ENCODE measurements at regions not wholly inside any gene's neighbourhood (a gene's known extent, or its start where the extent isn't known, plus 50 kb on each side); places are given as distances from the start of the nearest gene placed in this dataset.

- TF ChIP-seq CTCF (IDR thresholded peaks at IDR 0.05), result no peak
Measured at GRCh38 chr1:187790724-187791123, 962.0 kb downstream of the PLA2G4A start.

GRCh38 chr1:187794561-187794960 lies 965.8 kb downstream of the PLA2G4A start:
- no peak for DNase-seq (ENCODE audit: low spot score)
- no peak for TF ChIP-seq CTCF (IDR thresholded peaks at IDR 0.05)
- ATAC-seq (ENCODE audit: low FRiP score), result no peak

More at GRCh38 chr1:187790724-187791123, 962.0 kb downstream of the PLA2G4A start:
- DNase-seq (ENCODE audit: low spot score) (no peak), ATAC-seq (ENCODE audit: low FRiP score) (no peak)

GRCh38 chr1:187809549-187809948 lies 980.8 kb downstream of the PLA2G4A start:
- no peak for TF ChIP-seq CTCF (IDR thresholded peaks at IDR 0.05)
- ATAC-seq (ENCODE audit: low FRiP score), result no peak
- no peak for DNase-seq (ENCODE audit: low spot score)

- DNase-seq (ENCODE audit: low spot score) (no peak), ATAC-seq (ENCODE audit: low FRiP score) (no peak)
- no peak for TF ChIP-seq CTCF (IDR thresholded peaks at IDR 0.05)
Measured at GRCh38 chr1:187816646-187817045, 987.9 kb downstream of the PLA2G4A start.

DNA sequence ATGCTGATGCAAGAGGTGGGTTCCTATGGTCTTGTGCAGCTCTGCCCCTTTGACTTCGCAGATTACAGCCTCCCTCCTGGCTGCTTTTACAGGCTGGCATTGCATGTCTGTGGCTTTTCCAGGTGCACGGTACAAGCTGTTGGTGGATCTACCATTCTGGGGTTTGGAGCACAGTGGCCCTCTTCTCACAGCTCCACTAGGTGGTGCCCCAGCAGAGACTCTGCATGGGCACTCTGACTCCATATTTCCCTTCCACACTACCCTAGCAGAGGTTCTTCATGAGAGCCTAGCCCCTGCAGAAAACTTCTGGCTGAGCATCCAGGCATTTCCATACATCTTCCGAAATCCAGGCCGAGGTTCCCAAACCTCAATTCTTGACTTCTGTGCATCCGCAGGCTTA lies 989.0 kb downstream of the PLA2G4A start:
- ATAC-seq (ENCODE audit: low FRiP score) (no peak), DNase-seq (ENCODE audit: low spot score) (no peak)
- TF ChIP-seq CTCF (IDR thresholded peaks at IDR 0.05), result no peak

GRCh38 chr1:187819086-187819485 lies 990.3 kb downstream of the PLA2G4A start:
- ATAC-seq (ENCODE audit: low FRiP score) (no peak), DNase-seq (ENCODE audit: low spot score) (no peak)
- TF ChIP-seq CTCF (IDR thresholded peaks at IDR 0.05), result no peak

GRCh38 chr1:187836557-187836956 lies 1007.8 kb downstream of the PLA2G4A start:
- TF ChIP-seq CTCF (IDR thresholded peaks at IDR 0.05), result no peak
- ATAC-seq (ENCODE audit: low FRiP score) (no peak), DNase-seq (ENCODE audit: low spot score) (no peak)

All from omental fat pad (tissue), 3 donors.